ENCODE measurements at regions not wholly inside any gene's neighbourhood (a gene's known extent, or its start where the extent isn't known, plus 50 kb on each side); places are given as distances from the start of the nearest gene placed in this dataset.
"Not testable (repeated sequence)": the region's sequence is repeated elsewhere in the genome, so short reads cannot be mapped to it uniquely, and the experiment has no call there.

- DNase-seq: no peak
Measured at GRCh38 chr3:74978684-74979083, 364.2 kb upstream of the CNTN3 start.

GRCh38 chr3:74985028-74985904, 370.8 kb upstream of the CNTN3 start:
- not testable (repeated sequence) for DNase-seq

GRCh38 chr3:74988095-74988494, 373.6 kb upstream of the CNTN3 start:
- no peak for DNase-seq

- DNase-seq: no peak
Measured at GRCh38 chr3:74992898-74993297, 378.4 kb upstream of the CNTN3 start.

GRCh38 chr3:75001330-75001729, 386.9 kb upstream of the CNTN3 start:
- DNase-seq: no peak

GRCh38 chr3:75012791-75013331, 398.4 kb upstream of the CNTN3 start:
- DNase-seq: no peak

GRCh38 chr3:75014008-75014407, 399.5 kb upstream of the CNTN3 start:
- DNase-seq: no peak

- no peak for DNase-seq
Measured at GRCh38 chr3:75015280-75015679, 400.8 kb upstream of the CNTN3 start.

GRCh38 chr3:75035146-75035545, 420.7 kb upstream of the CNTN3 start:
- DNase-seq: no peak

GRCh38 chr3:75042941-75043340, 428.5 kb upstream of the CNTN3 start:
- no peak for DNase-seq

- DNase-seq: no peak
Measured at GRCh38 chr3:75048650-75049049, 434.2 kb upstream of the CNTN3 start.

GRCh38 chr3:75049533-75049932, 435.1 kb upstream of the CNTN3 start:
- no peak for DNase-seq

- DNase-seq: no peak
Measured at GRCh38 chr3:75059120-75059519, 444.7 kb upstream of the CNTN3 start.

- no peak for DNase-seq
Measured at GRCh38 chr3:75061806-75062205, 447.3 kb upstream of the CNTN3 start.

GRCh38 chr3:75075158-75075557, 460.7 kb upstream of the CNTN3 start:
- no peak for DNase-seq

- no peak for DNase-seq
Measured at GRCh38 chr3:75076481-75076880, 462.0 kb upstream of the CNTN3 start.

GRCh38 chr3:75078290-75078689, 463.8 kb upstream of the CNTN3 start:
- no peak for DNase-seq

- no peak for DNase-seq
Measured at GRCh38 chr3:75082845-75083244, 468.4 kb upstream of the CNTN3 start.

- DNase-seq: no peak
Measured at GRCh38 chr3:75089841-75090240, 475.4 kb upstream of the CNTN3 start.

- no peak for DNase-seq
Measured at GRCh38 chr3:75101329-75102147, 487.1 kb upstream of the CNTN3 start.

- DNase-seq: no peak
Measured at GRCh38 chr3:75110741-75111140, 496.3 kb upstream of the CNTN3 start.

- DNase-seq: no peak
Measured at GRCh38 chr3:75115695-75116094, 501.2 kb upstream of the CNTN3 start.

GRCh38 chr3:75118779-75119178, 504.3 kb upstream of the CNTN3 start:
- DNase-seq: no peak

- no peak for DNase-seq
Measured at GRCh38 chr3:75126556-75126955, 512.1 kb upstream of the CNTN3 start.
